ENCODE measurements at regions not wholly inside any gene's neighbourhood (a gene's known extent, or its start where the extent isn't known, plus 50 kb on each side); places are given as distances from the start of the nearest gene placed in this dataset. TPM values are rescaled to one million over a fixed set of nuclear protein-coding genes. Genes with fewer than 3 reads are reported as not detected.

Small RNA genes lying in the stretch of these regions (small RNA-seq; reads per million reads assigned to genes)
- gene AC023932.1, result not detected
- not detected for gene AC105245.1
- gene RNU6-408P, result not detected

All from occipital lobe (tissue), 1 donor.